Activated CD8-positive, alpha-beta T cell treated with anti-CD3 and anti-CD28 coated beads, Interleukin-2, amount 10 ng/mL, durations not matched to agents 7 days and 5 days (primary cell): ENCODE measurements at regions not wholly inside any gene's neighbourhood (a gene's known extent, or its start where the extent isn't known, plus 50 kb on each side); places are given as distances from the start of the nearest gene placed in this dataset.
"Not testable (repeated sequence)": the region's sequence is repeated elsewhere in the genome, so short reads cannot be mapped to it uniquely, and the experiment has no call there.

Source experiments
- ATAC-seq: fragments of 150-1000 bp; cut with Tn5 transposase; one replicate; pipeline ENCODE4 v1.10.0; 2021; ENCODE audit warnings: moderate library complexity
- CTCF ChIA-PET: fragments of 350-600 bp; sonication (Branson Sonifier 250); formaldehyde crosslinking; loops from one replicate; lab custom pipeline; 2021; ENCODE audit warnings: antibody characterized with exemption; lab: Charles Lee
- POLR2A ChIA-PET: fragments of 350-600 bp; sonication (Branson Sonifier 250); formaldehyde crosslinking; loops from one replicate; lab custom pipeline; 2021; ENCODE audit warnings: antibody characterized with exemption; lab: Charles Lee
- DNase-seq: peaks from one replicate; pipeline ENCODE4 v3.0.0-alpha.2; 2020
- H3K27ac Mint-ChIP-seq: one replicate; pipeline ENCODE4 v1.8.0; 2021; ENCODE audit warnings: mild to moderate bottlenecking, mixed read lengths
- H3K27me3 Mint-ChIP-seq: one replicate; pipeline ENCODE4 v1.8.0; 2021; ENCODE audit warnings: low read depth, mixed read lengths
- H3K36me3 Mint-ChIP-seq: one replicate; pipeline ENCODE4 v1.8.0; 2021; ENCODE audit warnings: low read depth, mixed read lengths
- H3K4me1 Mint-ChIP-seq: one replicate; pipeline ENCODE4 v1.8.0; 2021; ENCODE audit warnings: low read depth, mixed read lengths
- H3K4me3 Mint-ChIP-seq: one replicate; pipeline ENCODE4 v1.8.0; 2021; ENCODE audit warnings: mild to moderate bottlenecking, mixed read lengths
- H3K9me3 Mint-ChIP-seq: one replicate; pipeline ENCODE4 v1.8.0; 2022; ENCODE audit warnings: mixed read lengths; ENCODE audit not compliant: insufficient read depth

DNA sequence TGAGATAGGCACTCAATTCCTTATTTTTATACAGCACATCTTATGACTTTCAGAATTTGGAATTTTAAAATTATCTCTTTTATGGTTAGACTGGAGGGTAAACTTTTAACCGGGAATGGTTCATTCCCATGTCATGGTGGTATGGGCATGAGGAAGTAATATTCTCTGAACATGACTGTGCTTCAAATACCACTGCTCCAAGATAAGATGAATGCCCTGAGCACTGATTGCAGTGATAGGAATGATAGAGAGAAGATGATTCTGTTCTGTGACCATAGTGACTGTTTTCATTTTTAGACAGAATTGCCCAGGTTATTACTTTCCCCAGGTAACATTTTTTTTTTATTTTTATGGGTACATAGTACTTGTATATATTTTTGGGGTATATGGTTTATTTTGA, 187.4 kb downstream of the ATOH1 start:
- H3K27ac Mint-ChIP-seq = no peak overlapping the region
- H3K9me3 Mint-ChIP-seq = no peaks in the 10 kb centered on the region
- ChIA-PET POLR2A (no interaction called here), CTCF (no interaction called here)
- DNase-seq (no peak), ATAC-seq (no peak)
- no peaks in the 10 kb centered on the region for H3K27me3 Mint-ChIP-seq
- no peak overlapping the region for H3K4me3 Mint-ChIP-seq
- H3K36me3 Mint-ChIP-seq = no peaks in the 10 kb centered on the region
- no peaks in the 10 kb centered on the region for H3K4me1 Mint-ChIP-seq

DNA sequence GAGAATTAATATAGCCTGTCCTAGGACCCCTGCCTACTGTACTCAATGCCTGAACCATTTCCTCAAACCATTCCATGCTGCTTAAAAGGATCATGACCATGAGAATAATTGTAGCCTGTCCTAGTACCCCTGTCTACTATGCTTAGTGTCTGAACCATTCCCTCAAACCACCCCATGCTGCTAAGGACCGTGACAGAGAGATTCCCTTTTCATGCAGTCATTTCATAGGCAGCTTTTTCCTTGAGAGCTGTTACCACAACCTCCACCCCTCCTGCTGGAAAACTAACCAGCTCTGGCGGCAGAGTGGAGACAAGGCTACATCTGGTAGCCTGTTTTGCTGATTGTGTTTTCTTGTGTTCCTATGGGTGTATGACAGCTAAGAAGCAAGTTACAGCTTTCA, 174.9 kb upstream of the SMARCAD1 start:
- no peaks in the 10 kb centered on the region for H3K4me1 Mint-ChIP-seq
- no peak for DNase-seq
- H3K4me3 Mint-ChIP-seq = no peak overlapping the region
- ChIA-PET CTCF (no interaction called here), POLR2A (no interaction called here)
- no peaks in the 10 kb centered on the region for H3K36me3 Mint-ChIP-seq
- no peak overlapping the region for H3K27ac Mint-ChIP-seq
- peaks cover 1% of the 10 kb centered on the region for H3K9me3 Mint-ChIP-seq
- no peaks in the 10 kb centered on the region for H3K27me3 Mint-ChIP-seq
- no peak for ATAC-seq

DNA sequence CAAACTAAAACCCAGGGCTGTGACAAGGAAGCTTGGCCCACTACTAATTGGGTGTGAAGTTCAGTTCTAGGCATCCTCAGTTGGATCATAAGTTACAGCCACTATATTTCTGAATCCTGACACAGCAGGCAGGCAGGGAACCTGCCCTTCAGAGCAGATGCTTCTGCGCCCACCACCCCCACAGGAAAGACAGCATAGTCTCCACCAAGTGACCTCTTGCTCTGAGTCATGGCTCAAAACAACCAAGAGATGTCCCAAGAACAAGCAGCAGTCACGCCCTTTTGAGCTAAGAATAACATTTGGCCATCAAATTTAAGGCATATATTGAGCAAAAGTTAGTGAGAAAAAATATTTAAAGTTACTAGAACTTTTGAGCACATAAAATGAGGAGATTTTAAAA, 170.7 kb upstream of the SMARCAD1 start:
- ChIA-PET CTCF (no interaction called here), POLR2A (no interaction called here)
- Mint-ChIP-seq H3K27me3 (no peaks in the 10 kb centered on the region), H3K4me1 (no peaks in the 10 kb centered on the region), H3K27ac (no peak overlapping the region), H3K4me3 (no peak overlapping the region), H3K36me3 (no peaks in the 10 kb centered on the region), H3K9me3 (no peaks in the 10 kb centered on the region)
- ATAC-seq (no peak), DNase-seq (no peak)

DNA sequence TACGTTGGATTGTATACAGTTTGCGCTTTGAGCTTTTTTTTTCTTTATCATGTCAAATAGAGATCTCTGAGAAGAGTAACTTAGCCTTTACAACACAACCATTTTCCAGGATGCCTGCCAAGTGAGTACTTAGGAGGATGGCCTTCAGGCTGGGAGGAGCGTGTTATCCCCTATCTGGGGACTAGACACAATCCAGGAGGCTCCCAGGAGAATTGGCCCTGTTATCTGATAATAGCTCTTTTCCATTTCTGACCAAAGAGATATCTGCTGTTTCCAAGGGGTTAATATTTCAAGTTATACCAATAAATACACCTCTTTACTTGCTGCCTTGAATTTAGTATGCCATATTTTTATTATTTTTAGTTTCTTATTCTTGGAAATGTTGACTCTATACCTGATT, 169.5 kb upstream of the SMARCAD1 start:
- no peak for ATAC-seq
- ChIA-PET POLR2A (no interaction called here), CTCF (no interaction called here)
- H3K4me3 Mint-ChIP-seq = no peak overlapping the region
- no peaks in the 10 kb centered on the region for H3K4me1 Mint-ChIP-seq
- H3K36me3 Mint-ChIP-seq = no peaks in the 10 kb centered on the region
- no peak for DNase-seq
- no peak overlapping the region for H3K27ac Mint-ChIP-seq
- no peaks in the 10 kb centered on the region for H3K9me3 Mint-ChIP-seq
- no peaks in the 10 kb centered on the region for H3K27me3 Mint-ChIP-seq

DNA sequence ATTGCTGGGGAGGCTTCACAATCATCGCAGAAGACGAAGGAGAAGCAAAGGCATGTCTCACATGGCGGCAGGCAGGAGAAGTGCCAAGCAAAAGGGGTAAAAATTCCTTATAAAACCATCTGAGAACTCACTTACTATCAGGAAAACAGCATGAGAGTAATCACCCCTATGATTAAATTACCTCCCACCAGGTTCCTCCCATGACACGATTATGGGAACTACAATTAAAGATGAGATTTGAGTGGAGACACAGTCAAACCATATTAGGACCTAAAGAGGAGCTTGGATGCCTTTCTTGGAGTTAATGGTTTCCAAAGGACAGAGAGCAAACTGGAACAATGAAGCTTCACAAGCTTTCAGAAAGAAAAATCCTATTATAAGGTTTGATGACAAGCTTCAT, 168.4 kb upstream of the SMARCAD1 start:
- Mint-ChIP-seq H3K4me3 (no peak overlapping the region), H3K4me1 (no peaks in the 10 kb centered on the region), H3K9me3 (no peaks in the 10 kb centered on the region), H3K27ac (no peak overlapping the region), H3K36me3 (no peaks in the 10 kb centered on the region), H3K27me3 (no peaks in the 10 kb centered on the region)
- ChIA-PET CTCF (no interaction called here), POLR2A (no interaction called here)
- DNase-seq = no peak
- no peak for ATAC-seq

DNA sequence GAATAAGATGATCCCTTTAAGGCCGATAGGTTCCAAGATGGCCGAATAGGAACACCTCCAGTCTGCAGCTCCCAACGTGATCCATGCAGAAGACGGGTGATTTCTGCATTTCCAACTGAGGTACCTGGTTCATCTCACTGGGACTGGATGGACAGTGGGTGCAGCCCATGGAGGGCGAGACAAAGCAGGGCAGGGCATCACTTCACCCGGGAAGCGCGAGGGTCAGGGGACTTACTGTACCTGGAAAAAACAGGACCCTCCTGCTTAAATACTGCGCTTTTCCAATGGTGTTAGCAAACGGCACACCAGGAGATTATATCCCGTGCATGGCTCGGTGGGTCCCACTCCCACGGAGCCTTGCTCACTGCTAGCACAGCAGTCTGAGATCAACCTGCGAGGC, 163.2 kb upstream of the SMARCAD1 start:
- POLR2A ChIA-PET, H3K27ac Mint-ChIP-seq, H3K4me1 Mint-ChIP-seq, H3K4me3 Mint-ChIP-seq, DNase-seq, CTCF ChIA-PET, ATAC-seq, H3K36me3 Mint-ChIP-seq, H3K27me3 Mint-ChIP-seq, H3K9me3 Mint-ChIP-seq: not testable (repeated sequence)

DNA sequence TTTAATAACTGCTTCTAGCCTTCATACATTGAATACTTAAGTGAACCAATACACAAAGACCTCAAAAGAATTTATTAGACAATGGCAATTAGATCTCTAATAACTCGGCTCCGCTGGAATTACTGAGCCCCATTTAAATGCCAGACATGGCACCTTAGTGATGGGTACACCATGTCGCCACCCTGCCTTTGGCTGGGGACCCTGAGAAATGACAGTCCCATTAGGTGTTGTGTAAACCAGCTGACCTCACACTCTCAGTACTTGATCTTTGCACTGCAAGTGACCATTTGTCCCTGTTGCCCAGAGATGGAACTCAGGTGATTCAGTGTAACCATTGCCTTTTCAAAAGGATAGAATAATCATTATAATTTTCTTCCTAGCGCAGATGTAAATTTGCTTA, 144.6 kb upstream of the SMARCAD1 start:
- ATAC-seq (no peak), DNase-seq (no peak)
- H3K36me3 Mint-ChIP-seq = no peaks in the 10 kb centered on the region
- CTCF ChIA-PET = no interaction called here
- H3K4me3 Mint-ChIP-seq = no peak overlapping the region
- H3K9me3 Mint-ChIP-seq = no peaks in the 10 kb centered on the region
- H3K4me1 Mint-ChIP-seq = no peaks in the 10 kb centered on the region
- POLR2A ChIA-PET = no interaction called here
- no peaks in the 10 kb centered on the region for H3K27me3 Mint-ChIP-seq
- no peak overlapping the region for H3K27ac Mint-ChIP-seq

DNA sequence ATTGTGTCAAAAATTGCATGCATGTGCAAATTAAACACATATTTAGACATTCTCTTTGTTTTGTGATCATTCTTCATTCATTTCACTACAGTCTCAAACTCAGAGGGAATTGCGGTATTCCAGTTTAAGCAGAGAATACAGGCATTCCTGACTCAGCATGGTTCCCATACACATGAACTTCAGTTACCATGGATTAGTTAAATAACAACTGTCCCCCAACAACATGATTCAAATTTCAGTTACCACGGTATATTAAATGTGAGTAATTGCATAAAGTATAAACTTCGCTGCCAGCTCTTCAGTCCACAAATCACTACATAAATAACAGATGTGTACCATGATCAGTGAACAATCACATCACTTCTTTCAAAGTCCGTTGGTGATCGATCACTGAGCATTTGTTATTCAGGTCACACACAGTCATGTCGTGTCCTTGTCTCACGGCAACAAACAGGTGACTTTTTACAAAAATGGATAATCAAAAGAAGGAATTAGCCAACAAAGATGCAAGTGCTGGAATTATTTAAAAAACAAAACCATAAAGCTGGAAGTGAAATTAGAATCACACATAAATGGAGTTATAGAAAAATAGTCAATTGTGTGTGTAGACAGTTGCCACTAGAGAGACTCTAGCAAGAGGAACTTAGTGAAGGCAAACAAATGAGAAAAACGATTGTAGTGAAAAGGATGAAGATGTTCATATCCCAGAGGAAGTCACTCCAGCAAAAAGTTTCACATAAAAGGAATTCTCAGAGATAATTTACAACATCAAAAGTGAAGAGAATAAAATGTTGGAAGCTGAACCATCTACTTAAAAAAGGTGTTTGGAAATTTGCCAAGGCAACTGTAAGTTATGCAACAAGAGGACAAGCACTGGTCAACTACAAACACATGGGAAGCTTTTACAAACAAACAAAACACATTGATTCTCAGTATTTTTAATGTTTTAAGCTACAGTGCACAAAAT, 138.6 kb upstream of the SMARCAD1 start:
- ChIA-PET CTCF (no interaction called here), POLR2A (no interaction called here)
- no peak for DNase-seq
- Mint-ChIP-seq H3K27me3 (no peaks in the 10 kb centered on the region), H3K4me3 (no peak overlapping the region), H3K9me3 (no peaks in the 10 kb centered on the region), H3K36me3 (no peaks in the 10 kb centered on the region), H3K27ac (no peak overlapping the region), H3K4me1 (no peaks in the 10 kb centered on the region)
- no peak for ATAC-seq

DNA sequence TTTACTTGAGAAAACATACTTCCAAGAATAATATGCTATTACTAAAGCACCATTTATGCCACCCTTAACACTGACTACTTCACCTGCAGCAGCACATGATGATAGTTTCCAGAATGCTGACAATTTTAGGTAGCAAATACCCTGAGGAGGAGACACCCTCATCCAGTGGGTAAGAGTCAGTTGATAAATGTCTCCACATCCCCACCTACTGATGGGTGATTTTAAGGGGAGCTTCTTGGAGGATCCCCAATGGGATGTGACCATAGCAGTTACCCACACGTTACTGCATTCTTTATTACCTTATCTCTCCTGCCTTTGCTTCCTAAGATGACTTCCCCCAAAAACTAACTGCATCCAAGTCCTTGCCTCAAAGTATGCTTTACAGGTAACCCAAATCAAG, 131.2 kb upstream of the SMARCAD1 start:
- Mint-ChIP-seq H3K36me3 (no peaks in the 10 kb centered on the region), H3K9me3 (no peaks in the 10 kb centered on the region), H3K4me3 (no peak overlapping the region), H3K27me3 (no peaks in the 10 kb centered on the region), H3K4me1 (no peaks in the 10 kb centered on the region), H3K27ac (no peak overlapping the region)
- ATAC-seq (no peak), DNase-seq (no peak)
- ChIA-PET POLR2A (no interaction called here), CTCF (no interaction called here)

DNA sequence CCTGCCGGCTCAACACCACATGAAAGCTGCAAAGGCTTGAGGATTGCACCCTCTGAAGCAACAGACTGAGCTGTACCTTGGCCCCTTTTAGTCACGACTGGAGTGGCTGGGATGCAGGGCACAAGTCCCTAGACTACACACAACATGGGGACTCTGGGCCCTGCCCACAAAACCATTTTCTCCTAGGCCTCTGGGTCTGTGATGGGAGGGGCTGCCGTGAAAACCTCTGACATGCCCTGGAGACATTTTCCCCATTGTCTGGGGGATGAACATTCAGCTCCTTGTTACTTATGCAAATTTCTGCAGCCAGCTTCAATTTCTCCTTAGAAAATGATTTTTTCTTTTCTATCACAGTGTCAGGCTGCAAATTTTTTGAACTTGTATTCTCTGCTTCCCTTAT, 123.5 kb upstream of the SMARCAD1 start:
- no peaks in the 10 kb centered on the region for H3K9me3 Mint-ChIP-seq
- ATAC-seq (no peak), DNase-seq (no peak)
- ChIA-PET POLR2A (no interaction called here), CTCF (no interaction called here)
- H3K4me3 Mint-ChIP-seq = no peak overlapping the region
- H3K27ac Mint-ChIP-seq = no peak overlapping the region
- H3K27me3 Mint-ChIP-seq = no peaks in the 10 kb centered on the region
- no peaks in the 10 kb centered on the region for H3K4me1 Mint-ChIP-seq
- no peaks in the 10 kb centered on the region for H3K36me3 Mint-ChIP-seq

DNA sequence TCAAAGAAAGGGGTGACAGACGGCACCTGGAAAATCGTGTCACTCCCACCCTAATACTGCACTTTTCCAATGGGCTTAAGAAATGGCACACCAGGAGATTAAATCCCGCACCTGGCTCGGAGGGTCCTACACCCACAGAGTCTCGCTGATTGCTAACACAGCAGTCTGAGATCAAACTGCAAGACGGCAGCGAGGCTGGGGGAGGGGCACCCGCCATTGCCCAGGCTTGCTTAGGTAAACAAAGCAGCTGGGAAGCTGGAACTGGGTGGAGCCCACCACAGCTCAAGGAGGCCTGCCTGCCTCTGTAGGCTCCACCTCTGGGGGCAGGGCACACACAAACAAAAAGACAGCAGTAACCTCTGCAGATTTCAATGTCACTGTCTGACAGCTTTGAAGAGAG, 108.5 kb upstream of the SMARCAD1 start:
- H3K36me3 Mint-ChIP-seq, CTCF ChIA-PET, DNase-seq, H3K27ac Mint-ChIP-seq, H3K9me3 Mint-ChIP-seq, H3K4me3 Mint-ChIP-seq, H3K27me3 Mint-ChIP-seq, H3K4me1 Mint-ChIP-seq, POLR2A ChIA-PET, ATAC-seq: not testable (repeated sequence)

DNA sequence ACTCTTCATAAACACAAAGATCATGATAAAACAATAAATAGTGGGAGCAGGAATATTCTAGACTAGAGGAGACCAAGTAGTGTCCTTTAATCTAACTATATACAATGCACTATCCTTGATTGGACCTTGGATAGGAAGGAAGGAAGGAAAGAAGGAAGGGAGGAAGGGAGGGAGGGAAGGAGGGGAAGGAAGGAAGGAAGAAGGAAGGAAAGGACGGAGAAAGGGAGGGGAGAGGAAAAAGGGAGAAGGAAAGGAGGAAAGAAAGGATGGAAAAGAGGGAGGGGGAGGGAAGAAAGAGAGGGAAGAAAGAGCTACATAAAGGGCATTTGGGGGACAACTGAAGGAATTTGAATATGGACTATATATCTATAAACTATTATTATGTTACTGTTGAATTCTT, 95.0 kb upstream of the SMARCAD1 start:
- no peak overlapping the region for H3K27ac Mint-ChIP-seq
- H3K9me3 Mint-ChIP-seq = no peaks in the 10 kb centered on the region
- no peaks in the 10 kb centered on the region for H3K27me3 Mint-ChIP-seq
- ATAC-seq (no peak), DNase-seq (no peak)
- POLR2A ChIA-PET = no interaction called here
- no peak overlapping the region for H3K4me3 Mint-ChIP-seq
- no peaks in the 10 kb centered on the region for H3K4me1 Mint-ChIP-seq
- no peaks in the 10 kb centered on the region for H3K36me3 Mint-ChIP-seq
- CTCF ChIA-PET = no interaction called here

DNA sequence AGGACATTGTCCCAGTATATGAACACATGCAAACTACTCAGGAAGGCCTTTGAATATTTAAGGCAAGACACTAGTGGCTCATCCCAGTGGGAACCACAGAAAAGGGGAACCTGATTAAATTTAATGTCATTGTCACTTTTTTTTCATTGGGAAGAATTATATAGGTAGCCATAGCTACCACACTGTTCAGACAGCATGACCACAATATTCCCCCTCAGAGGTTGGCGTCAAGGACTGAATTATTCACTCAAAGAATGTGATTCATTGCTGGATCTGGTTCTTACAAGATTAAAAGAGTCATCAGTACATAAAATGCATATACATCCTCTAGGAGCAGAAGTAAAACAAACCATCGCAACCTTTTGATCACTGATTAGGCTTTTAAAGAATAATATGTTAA, 92.0 kb upstream of the SMARCAD1 start:
- ChIA-PET CTCF (no interaction called here), POLR2A (no interaction called here)
- no peak for ATAC-seq
- Mint-ChIP-seq H3K27ac (no peak overlapping the region), H3K9me3 (no peaks in the 10 kb centered on the region), H3K27me3 (no peaks in the 10 kb centered on the region), H3K4me1 (no peaks in the 10 kb centered on the region), H3K4me3 (no peak overlapping the region), H3K36me3 (no peaks in the 10 kb centered on the region)
- no peak for DNase-seq
